GM21381 (cell line): ENCODE measurements at regions not wholly inside any gene's neighbourhood (a gene's known extent, or its start where the extent isn't known, plus 50 kb on each side); places are given as distances from the start of the nearest gene placed in this dataset.

ENCODE experiments used
- ATAC-seq: cut with Tn5 transposase; IDR thresholded peaks from one replicate; pipeline ENCODE4 v1.9.1; 2021; ENCODE audit warnings: mild to moderate bottlenecking, moderate library complexity; ENCODE audit not compliant: unreplicated experiment

DNA sequence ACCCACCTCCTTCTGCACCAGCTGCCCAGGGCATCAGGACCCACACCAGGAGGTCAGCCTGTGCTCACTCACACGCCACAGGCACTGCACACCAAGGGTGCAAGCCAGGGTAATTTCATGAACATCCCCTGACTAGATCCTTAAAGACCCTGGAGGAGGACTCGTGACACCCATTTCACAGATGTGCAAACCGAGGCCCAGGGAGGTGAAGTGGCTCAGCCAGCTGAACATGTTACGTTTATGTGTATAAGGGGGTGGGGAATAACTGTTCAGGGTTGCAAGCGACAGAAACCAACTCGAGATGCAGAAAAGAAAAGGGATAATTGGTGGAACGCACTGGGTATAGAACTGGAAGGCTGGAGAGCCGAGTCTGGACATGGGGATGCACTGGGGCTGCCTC, 138.1 kb upstream of the FOXF1 start:
- no peak for ATAC-seq

DNA sequence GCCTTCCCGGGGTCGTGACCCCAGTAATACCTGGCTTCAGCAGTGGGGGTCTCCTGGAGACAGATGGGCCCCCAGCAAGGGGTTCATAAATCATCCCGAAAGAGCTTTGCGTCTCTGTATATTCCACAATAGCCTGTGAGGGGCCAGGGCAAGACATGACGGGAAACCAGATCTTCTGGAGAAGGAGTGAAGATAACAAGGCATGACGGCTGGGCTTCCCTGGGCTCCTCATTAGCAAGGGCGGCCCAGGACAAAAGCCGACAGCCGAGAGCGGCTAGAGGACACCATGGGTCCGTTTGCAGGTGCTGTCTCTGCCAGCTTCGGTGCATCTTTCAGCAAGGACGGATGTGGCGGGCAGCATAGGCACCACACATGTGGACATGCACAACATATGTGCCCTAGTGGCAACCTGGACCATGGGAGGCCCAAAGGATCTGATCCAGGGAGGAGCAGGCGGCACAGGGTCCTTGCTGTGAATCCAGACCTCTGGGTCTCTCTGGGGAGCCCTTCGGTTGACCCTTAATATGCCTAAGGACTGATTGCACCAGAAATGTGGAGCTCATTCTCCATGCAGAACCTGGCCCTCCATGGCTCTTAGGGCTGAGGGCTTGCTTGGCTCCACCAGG, 136.9 kb upstream of the FOXF1 start:
- ATAC-seq = no peak

DNA sequence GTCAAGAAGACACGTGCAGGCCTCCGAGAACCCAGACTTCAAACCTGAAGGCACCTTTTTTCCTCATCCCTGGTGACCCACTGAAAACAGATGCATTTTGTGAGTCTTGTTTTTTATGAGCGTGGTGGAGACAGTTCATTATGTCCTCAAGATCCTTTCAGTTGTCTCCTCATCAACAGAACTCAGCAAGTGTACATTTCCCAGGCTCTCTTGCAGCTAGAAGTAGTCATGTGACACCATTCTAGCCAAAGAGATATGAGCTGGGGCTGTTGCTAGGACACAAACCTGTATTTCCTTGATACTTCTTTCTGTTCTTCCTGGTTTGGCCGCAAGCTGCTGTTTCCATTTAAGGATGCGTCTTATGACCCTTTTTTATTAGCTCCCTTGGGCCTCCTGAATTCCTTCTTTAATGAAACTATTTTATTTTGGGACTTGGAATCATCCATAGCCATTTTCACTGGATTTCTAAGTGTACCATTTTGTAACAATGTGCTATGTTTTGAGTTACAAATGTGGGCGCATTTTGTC, 135.7 kb upstream of the FOXF1 start:
- no peak for ATAC-seq

DNA sequence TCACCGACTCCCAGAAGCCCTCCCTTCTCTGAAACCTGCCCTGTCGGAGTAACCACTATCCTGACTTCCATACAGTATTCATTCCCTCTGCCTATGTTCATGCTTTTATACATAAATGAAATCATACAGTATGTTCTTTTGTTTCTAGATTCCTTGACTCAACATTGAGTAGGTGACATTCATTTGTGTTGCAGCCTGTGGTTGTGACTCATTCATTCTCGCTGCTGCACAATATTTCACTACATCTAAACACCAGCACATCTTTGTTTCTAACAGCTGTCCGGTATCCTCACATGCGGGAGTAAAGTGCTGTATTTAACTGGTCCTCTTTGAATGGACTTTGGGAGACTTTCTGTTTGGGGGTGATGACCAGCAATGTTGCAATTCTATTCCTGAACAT, 135.0 kb upstream of the FOXF1 start:
- no peak for ATAC-seq

DNA sequence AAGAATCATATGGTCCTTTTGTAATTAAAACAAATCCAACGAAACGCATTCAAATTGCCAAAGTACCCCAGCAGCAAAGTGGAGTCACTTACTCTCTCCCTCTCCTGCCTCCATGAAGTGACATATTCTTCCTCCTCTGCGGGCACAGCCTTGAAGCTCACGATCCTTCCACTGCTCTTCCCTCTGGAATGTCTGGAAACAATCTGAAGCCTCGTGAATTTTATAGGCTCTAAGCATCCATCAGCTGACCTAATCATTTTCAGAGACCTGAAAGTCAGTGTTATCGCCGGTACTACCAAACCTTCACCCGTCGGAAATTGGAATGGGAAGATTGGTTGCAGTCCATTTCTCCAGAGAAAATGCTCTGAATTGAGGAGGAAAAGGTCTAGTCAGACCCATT, 134.5 kb upstream of the FOXF1 start:
- no peak for ATAC-seq

DNA sequence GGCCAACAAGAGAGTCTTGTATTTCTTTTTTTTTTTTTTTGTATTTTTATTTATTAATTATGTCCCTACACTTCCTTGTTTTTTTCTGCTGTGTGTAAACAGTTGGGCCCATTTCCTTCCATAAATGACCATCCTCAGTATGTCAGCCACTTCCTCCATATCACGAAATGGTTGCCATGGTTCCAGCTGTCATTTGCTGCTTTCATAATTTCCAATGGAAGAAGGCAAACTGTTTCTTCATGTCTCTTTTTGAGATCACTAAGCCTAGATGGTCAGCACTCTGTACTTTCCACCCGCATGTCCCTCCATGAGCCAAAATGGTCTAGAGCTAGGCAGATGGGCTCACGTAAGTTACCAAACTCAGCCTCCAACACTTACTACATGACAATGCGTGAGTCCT, 133.5 kb upstream of the FOXF1 start:
- ATAC-seq = no peak

DNA sequence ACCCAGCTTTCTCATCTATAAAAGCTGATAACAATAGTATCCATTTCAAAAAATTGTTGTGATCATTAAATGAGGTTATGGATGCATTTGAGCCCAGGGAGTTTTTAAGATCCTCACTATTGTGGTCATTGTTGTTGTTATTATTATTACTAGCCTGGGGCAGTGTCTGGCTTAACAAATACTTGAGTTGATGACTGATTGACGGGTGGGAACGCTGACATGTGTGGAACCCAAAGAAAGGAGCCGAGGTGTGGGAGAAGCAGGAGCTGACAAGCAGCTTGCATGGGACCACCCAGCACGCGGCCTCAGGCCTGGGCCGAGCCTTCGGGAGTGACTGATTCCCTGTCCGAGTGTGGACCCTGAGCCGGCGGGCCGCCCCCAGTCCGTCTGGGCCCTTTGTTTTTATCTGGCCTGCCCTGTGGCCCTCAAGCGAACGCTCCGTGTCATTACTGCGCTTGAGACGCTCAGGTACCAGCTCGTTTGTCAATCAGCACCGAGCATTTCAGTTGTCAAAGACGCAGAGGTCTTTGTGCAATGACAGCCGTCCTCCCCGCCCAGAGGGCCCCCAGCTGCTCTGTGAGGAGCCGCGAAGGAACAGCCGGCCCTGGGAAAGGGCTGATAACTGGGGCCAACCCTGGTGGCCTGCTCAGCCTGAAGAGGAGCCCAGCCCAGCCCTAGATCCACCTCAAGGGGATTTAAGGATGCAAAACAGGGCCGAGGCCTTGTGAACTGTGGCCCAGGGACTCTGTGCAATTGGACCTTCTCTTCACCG, 132.9 kb upstream of the FOXF1 start:
- ATAC-seq = no peak

DNA sequence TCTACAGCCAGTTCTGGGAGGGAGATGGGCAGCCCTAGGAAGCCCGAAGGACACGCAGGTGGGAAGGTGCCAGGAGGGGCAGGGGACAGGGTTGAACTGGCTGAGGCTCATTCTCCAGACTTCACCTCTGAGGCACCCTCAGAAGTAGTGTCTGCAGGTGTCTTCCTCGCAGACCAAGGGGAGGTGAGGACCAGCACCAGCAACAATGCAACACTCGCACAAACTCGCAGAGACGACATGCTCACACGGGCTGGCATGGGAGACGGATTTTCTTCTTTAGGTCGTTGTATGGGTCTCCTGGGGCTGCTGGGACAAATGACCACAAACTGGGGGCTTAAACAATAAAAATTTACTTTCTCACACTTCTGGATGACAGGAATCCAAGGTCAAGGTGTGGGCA, 132.2 kb upstream of the FOXF1 start:
- no peak for ATAC-seq

DNA sequence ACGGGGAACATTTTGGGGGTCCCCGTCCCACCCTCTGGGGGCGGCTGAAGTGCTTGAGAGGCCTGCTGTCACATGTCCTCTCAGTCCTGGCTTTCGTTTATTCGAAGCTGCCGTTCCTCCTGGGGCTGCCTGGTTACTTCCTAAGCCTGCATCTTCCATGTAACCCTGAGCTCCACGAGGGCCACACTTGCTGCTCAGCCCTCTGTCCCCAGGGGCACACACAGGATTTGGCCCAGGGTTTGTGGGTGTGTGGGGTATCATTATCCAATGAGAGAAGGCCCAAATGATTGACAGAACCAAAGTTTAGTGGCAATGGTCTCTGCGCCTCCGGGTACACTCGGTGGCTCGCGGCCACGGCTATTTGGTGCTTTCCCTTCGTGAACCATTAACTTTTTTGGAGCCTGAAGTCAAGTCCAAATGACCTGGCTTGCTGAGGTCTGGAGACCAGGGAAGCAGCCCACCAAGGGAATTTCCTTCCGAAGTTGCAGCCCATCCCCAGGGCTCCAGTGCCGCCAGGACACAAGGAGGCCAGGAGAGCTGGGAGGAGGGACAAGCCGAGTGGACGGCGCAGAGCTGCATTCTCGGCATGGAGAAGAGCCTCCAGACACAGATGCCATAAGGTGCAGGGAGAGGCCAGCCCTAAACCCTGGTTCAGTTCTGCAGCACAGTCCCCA, 131.4 kb upstream of the FOXF1 start:
- no peak for ATAC-seq

DNA sequence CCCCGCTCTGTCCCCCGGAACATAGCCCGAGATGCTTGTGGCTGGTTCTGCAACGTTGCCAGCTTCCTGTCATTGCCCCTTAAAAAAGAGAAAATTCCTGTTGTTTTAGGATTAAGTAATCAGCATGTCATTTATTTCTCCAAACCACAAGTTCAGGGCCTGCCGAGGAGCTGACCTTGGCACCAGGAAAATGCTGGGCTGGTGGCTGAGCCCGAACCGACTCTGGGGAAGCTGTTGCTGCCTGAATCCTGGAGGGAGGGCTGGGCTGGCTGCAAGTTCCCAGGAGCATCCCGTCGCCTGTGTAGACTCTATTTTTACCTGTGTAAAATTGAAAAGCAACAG, 130.9 kb upstream of the FOXF1 start:
- ATAC-seq = no peak

DNA sequence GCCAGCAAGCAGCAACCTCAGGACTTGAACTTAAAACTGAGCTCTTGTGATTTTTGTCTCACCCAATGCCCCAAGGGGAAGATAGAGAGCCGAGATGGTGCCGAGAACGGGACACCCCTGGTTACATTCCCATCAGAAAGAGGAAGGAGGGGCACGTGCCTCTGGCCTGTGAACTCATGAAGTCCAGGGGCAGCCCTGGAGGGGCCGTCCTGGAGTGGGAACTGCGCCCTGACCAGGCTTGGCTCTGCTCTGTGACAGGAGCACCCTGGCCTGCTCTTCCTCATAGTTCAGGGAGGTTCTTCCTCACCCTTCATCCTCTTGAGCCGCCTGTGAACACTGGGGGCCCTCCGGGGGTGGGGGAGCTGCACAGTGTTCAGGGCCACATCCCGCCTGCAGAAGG, 130.3 kb upstream of the FOXF1 start:
- no peak for ATAC-seq

DNA sequence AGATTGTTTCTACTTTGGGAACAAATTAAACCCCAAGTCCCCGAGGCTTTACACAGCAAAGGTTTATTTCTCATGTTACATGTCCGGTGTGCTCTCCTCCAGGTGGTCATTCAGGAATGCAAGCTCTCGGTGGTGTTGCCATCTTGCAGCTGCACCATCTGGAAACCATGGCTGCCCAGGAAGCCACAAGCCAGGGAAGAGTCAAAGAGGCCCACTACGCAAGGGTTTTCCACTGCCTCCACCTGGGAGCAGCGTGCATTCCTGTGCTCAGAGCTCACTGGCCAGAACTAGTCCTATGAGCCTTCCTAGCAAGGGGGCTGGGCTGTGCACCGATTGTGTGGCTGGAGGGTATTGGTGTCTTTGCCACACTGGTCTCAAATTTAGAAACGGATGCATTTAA, 128.8 kb upstream of the FOXF1 start:
- ATAC-seq = no peak

DNA sequence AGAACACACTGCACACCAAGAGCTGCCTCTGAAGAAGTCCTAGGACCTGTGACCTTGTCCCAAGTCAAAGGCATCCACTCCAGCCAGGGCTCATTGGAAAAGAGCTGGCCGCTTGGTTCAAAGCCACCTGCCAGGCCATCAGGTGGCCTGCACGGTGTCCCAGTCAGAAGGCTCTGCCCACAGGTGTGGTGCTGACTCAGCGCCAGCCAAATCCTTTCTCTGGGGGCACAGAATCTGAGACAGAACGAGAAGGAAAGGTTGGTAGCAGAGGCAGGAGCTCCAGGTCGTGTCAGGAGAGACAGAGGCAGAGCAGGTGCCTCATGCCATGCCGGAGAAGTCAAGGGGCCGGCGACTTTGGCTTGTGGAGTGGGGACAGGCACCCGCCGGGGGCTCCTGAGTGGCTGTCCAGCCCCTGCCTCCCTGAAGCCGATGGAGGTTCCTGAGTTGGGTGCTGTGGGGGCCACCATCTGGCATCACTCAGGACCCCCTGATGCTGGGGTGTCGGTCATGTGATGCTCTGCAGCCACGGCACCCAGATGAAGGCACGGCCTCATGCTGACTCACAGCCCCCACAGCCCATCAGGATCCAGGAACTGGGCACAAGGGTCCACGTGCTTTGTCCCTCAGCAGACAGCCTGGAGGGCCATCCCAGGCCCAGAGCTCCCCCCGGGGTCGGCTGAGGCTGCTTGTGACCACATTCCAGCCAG, 128.1 kb upstream of the FOXF1 start:
- ATAC-seq = no peak

DNA sequence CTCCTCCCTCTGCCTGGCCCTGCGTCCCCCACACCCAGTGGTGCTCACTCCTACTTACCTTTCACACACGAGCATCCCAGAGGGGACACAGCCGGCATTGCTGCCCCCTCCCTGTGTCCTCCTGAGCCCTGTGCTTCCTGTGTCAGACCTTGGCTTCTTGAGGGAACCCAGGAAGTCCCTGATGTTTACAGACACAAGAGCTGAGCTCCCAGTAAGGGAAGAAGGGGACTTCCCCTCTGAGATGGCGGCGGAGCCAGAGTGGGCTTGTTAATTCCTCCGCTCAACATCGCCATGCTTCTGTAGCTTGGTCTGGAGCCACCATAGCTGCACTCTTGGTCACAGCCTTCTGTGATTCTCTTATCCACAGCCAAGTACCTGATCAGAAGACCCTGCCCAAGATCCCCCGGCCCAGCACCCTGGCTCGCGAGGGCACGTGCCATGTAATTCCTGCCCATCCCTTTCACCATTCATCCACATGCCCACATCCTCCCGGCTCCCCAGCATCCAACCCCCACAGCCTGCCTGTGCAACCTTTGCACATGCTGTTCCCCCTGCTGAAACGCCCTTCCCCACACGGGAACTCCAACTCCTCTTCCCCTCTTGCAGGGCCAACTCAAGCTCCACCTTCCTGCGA, 127.4 kb upstream of the FOXF1 start:
- ATAC-seq = no peak

DNA sequence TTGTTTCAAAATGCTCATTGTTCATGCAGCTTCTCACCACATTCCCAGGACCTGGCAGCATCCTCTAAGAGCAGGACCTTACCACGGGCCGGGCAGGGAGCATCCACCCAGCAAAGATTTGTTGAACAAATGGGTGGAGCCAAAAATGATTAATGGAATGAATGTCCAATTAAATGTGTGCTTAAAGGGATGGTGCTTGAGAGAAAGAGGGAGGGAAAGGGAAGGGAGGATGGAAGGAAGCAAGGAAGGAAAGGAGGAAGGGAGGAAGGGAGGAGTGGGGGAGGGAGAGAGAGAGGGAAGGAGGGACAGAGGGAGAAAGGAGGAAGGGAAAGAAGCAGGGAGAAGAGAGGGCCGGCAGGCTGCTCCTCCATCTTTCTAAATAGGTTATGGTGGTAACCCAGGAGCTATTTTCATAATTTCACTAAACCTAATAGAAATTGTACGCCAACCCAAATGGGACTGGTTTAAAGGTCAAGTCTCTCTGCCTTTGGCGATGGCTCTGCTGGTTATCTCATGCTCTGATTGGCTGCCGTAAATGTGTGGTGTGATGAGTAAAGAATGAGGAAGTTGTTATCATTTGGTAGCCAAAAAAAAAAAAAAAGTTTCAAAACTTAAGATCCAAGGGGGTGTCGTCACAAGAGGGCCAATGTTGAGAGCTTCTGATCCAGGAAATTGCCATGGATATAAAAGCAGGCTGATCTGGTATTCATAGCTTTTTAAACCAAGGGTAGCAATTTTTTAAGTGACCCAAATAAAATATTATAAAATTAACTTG, 126.7 kb upstream of the FOXF1 start:
- ATAC-seq = no peak

DNA sequence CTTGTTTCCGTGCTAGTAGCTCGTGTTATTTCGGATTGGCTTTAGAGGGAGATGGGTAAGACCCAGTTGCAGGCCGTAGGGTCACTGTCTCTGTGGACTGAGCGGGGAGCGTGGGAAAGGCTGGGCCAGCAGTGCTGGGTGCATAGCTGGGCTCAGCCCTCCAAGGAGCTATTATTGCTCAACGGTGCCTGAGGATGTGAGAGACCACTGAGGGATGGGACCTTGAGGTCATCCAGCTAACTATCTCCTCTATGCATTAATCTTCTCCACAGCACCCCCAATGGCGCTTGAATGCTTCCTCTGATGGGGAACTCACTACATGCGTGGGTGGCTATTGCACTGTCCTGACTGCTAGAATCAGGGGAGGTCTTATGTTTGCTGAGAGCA, 126.1 kb upstream of the FOXF1 start:
- ATAC-seq = no peak

DNA sequence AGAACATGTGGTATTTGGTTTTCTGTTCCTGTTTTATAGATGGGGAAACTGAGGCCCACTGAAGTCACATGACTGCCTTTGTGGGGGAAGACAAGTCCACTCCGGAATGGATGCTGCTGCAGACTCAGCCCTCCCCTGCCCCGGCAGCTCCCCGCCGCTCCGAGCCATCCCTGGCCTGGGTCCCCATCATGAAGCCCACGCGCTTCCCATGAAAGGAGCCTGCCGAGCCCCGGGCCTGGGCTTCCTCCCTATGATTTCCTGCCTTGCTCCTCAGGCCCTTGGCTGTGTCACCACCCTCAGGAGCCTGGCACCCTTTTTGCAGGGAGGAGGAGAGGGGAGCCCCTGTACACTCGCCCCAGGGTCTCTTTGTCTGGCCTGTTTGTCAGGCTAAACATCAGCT, 125.3 kb upstream of the FOXF1 start:
- no peak for ATAC-seq

DNA sequence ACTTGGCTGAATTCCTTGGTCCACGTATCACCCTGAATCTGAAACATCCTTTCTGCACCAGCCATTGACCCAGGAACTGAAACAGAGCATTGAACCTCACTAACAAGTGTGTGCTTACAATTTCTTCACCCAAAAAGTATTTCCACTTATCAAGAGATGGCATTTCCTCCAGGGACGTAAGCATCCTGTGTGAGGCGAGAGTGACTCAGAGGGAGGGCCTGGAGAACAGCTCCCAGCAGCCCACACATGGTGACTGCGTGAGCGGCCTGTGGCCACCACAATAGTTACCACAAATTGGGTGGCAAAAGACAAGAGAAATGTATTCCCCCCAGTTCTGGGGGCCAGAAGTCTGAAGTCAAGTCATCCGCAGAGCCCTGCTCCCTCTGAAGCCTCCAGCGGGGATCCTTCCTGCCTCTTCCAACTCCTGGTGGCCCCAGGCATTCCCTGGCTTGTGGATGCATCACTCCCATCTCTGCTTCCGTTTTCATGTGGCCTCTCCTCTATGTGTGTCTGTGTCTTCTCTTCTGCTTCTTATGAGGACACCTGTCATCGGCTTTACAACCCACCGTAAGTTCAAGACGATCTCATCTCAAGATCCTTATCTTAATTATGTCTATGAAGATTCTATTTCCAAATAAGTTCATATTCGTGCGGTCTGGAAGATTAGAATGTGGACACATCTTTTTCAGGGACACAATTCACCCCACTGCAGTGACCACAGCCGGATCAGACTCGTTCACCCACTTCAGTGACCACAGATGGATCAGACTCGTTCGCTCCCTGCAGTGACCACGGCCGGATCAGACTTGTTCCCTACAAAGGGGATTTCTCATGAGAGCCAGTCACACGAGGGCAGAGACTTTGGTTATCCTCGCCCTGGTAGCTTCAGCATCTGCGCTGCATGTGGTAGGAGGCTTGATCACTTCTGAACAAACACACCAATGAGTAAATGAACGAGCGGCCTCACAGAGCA, 122.6 kb upstream of the FOXF1 start:
- ATAC-seq = no peak

DNA sequence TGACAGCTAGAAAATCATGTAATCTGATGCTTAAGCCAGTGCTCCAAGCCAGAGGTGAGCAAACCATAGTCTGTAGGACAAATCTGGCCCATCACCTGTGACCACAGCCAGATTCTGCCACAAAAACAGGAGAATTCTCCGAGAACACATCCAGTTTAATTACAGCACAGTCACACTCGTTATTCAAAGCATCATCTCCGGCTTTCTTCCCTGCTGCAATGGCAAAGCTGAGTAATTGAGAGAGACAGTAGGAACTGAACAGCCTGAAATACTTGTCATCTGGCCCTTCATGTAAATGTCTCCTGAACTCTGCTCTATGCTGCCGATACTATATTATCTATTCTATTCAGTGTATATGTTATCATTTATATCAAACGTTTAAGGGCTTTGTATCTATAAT, 121.4 kb upstream of the FOXF1 start:
- no peak for ATAC-seq
